Cardiac fibroblast (primary cell): ENCODE measurements at regions not wholly inside any gene's neighbourhood (a gene's known extent, or its start where the extent isn't known, plus 50 kb on each side); places are given as distances from the start of the nearest gene placed in this dataset.
A peak's percentile ranks its signal among the peaks of the same experiment; 100 is the strongest.

Experiments
- DNase-seq, 2 donors: peaks; one replicate each; pipeline versions ENCODE4 v3.0.0 to v3.0.0-alpha.2; 2010; ENCODE audit warnings: low read depth in 2 of 2
- H3K4me3 ChIP-seq, 2 donors: replicated peaks in 1 of 2; 1 replicate in 1 of 2; 2 replicates in 1 of 2; pipeline ENCODE4 v1.5.1; 2011; ENCODE audit warnings: low read depth in 2 of 2, low read length in 2 of 2, mild to moderate bottlenecking in 2 of 2, moderate library complexity in 1 of 2
- TF ChIP-seq, protein P1 (sequence below): IDR thresholded peaks from one replicate; pipeline ENCODE4 v1.5.1; 2011; ENCODE audit warnings: low read depth, mild to moderate bottlenecking, low read length, inconsistent platforms

- no peak overlapping the region for H3K4me3 ChIP-seq
- TF ChIP-seq, protein P1, sequence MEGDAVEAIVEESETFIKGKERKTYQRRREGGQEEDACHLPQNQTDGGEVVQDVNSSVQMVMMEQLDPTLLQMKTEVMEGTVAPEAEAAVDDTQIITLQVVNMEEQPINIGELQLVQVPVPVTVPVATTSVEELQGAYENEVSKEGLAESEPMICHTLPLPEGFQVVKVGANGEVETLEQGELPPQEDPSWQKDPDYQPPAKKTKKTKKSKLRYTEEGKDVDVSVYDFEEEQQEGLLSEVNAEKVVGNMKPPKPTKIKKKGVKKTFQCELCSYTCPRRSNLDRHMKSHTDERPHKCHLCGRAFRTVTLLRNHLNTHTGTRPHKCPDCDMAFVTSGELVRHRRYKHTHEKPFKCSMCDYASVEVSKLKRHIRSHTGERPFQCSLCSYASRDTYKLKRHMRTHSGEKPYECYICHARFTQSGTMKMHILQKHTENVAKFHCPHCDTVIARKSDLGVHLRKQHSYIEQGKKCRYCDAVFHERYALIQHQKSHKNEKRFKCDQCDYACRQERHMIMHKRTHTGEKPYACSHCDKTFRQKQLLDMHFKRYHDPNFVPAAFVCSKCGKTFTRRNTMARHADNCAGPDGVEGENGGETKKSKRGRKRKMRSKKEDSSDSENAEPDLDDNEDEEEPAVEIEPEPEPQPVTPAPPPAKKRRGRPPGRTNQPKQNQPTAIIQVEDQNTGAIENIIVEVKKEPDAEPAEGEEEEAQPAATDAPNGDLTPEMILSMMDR: no peak
- DNase-seq: peak in 1 of 2 donors; percentile 1
Observed at GRCh38 chr18:44464398-44465180, 216.1 kb upstream of the SETBP1 start.

- TF ChIP-seq, protein P1: no peak
- no peak overlapping the region for H3K4me3 ChIP-seq
- peak in 1 of 2 donors; percentile 19 for DNase-seq
Observed at GRCh38 chr18:44465381-44465841, 215.3 kb upstream of the SETBP1 start.

- DNase-seq: no peak
- no peak overlapping the region for H3K4me3 ChIP-seq
- TF ChIP-seq, protein P1: no peak
Observed at GRCh38 chr18:44466997-44467396, 213.7 kb upstream of the SETBP1 start.

- no peak overlapping the region for H3K4me3 ChIP-seq
- no peak for DNase-seq
- TF ChIP-seq, protein P1: no peak
Observed at GRCh38 chr18:44467718-44468117, 213.0 kb upstream of the SETBP1 start.

DNA sequence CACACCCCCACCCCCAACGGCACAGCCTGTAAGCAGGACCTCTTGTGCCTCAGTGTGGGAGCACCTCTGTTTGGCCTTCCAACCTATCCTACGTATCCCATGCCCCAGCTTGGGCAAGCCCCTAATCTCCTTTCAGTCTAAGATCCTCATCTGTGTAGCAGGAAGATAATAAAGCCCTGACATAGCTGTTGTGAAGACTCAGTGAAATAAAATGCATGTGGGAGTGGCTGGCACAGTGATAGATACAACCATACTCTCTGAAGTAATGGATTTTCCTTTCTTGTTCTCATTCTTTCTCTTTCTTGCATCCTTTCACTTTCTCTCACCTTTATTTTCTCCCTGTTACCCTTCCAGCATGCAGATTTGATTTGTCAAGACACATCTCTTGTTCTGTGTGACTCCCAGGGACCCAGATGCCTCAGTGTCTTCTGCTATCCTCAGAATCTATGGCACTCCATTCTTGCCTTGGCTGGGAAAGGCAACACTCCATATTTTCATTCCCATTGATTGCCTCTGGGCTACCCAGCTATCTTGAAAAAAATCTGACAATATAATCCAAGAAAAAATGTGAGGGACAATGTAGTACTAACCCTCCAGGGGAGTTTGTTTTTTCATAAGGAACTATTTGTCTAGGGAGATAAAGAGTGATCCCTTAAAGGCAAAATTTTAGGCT lies 207.2 kb upstream of the SETBP1 start:
- DNase-seq: no peak
- TF ChIP-seq, protein P1: no peak
- no peak overlapping the region for H3K4me3 ChIP-seq

DNA sequence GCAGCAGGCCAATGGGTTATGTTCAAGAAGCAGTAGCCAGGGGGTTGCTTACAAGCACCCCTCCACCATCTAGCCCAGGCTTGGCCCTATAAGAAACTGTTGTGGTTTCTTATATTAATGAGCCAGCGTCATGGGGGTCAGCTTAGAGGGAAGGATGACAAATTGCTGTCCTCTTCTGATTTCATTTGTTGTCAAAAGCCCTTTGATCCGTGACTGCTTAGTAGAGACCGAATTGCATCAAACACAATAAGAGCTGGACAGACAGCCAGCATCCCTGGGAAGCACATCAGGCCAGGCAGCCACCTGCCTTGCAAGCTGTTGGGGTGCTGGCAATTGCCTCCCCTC lies 206.6 kb upstream of the SETBP1 start:
- no peak overlapping the region for H3K4me3 ChIP-seq
- TF ChIP-seq, protein P1: no peak
- DNase-seq: no peak
